ENCODE measurements at regions not wholly inside any gene's neighbourhood (a gene's known extent, or its start where the extent isn't known, plus 50 kb on each side); places are given as distances from the start of the nearest gene placed in this dataset.

DNA sequence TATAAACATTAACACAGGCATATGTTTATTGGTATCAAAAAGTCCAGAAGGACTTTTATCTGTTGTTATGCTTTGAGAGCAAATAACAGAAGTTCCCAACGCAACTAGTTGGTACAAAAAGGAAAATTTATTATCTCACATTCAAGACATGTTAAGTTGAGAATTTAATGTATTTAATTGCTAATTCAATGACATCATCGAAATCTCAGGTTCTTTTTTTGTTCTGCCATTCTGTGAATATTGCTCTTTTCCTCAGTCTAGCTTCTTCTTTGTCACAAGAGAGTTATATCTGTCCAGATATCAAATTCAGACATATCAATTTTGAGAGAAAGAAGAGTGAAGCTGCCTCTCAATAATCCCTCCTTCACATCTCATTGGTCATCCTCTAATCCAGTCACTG lies 307.6 kb upstream of the PCSK5 start:
- Histone ChIP-seq H3K4me3 (ENCODE audit: insufficient read depth, low read depth, low read length) (no peak overlapping the region), H4K20me1 (ENCODE audit: insufficient read depth, low read length) (no peaks in the 10 kb centered on the region), H3K9ac (ENCODE audit: low read depth, low read length) (no peak overlapping the region), H2BK15ac (ENCODE audit: low read depth, low read length) (no peak overlapping the region), H3K27ac (ENCODE audit: insufficient read depth, low read length) (no peak overlapping the region), H3K4me2 (ENCODE audit: low read depth, low read length) (no peak overlapping the region), H2BK20ac (ENCODE audit: low read depth, low read length) (no peak overlapping the region), H3K4ac (ENCODE audit: low read depth, low read length) (no peak overlapping the region), H4K8ac (ENCODE audit: low read depth in 2 of 2, low read length in 2 of 2) (no peak overlapping the region), H3K4me1 (ENCODE audit: control insufficient read depth, insufficient read depth, low read length) (no peaks in the 10 kb centered on the region), H2AFZ (replicated peaks; ENCODE audit: low read length, poor library complexity) (no peak overlapping the region), H2AK9ac (replicated peaks; ENCODE audit: low read depth, low read length, poor library complexity) (no peak overlapping the region), H4K5ac (ENCODE audit: low read depth, low read length) (no peak overlapping the region), H2BK5ac (ENCODE audit: low read depth, low read length, poor library complexity, severe bottlenecking) (no peak overlapping the region), H3K27me3 (ENCODE audit: control insufficient read depth, insufficient read depth, low read length) (no peaks in the 10 kb centered on the region), H3K14ac (replicated peaks; ENCODE audit: low read depth, low read length) (no peak overlapping the region), H3K9me3 (ENCODE audit: control insufficient read depth, insufficient read depth, low read length) (no peaks in the 10 kb centered on the region), H3K9me1 (ENCODE audit: insufficient read depth, low read length) (no peaks in the 10 kb centered on the region), H4K91ac (ENCODE audit: insufficient read depth, low read depth, low read length) (no peak overlapping the region), H2AK5ac (ENCODE audit: low read depth, low read length) (no peak overlapping the region), H2BK120ac (ENCODE audit: low read depth, low read length) (no peak overlapping the region), H3K18ac (ENCODE audit: low read depth, low read length) (no peak overlapping the region), H3K23ac (ENCODE audit: low read depth, low read length) (no peak overlapping the region), H3K56ac (ENCODE audit: extremely low read depth, insufficient read depth, low read length) (no peak overlapping the region), H3K36me3 (ENCODE audit: control insufficient read depth, insufficient read depth, low read length) (no peaks in the 10 kb centered on the region), H3K79me1 (ENCODE audit: low read depth in 1 of 2, low read length in 2 of 2) (no peaks in the 10 kb centered on the region)
- in situ Hi-C loops (cut with MboI; ENCODE audit: low sequenced_read_pairs), result no loop called here
- no peak for DNase-seq
- TF ChIP-seq BHLHE40 (IDR thresholded peaks at IDR 0.05; ENCODE audit: low read depth, low read length), result no peak
- no peak for TF ChIP-seq MAZ (IDR thresholded peaks at IDR 0.05; ENCODE audit: borderline replicate concordance, low read depth, low read length)
- no peak for TF ChIP-seq NFE2L2 (IDR thresholded peaks at IDR 0.05; ENCODE audit: low read depth, low read length)
- no peak for TF ChIP-seq MXI1 (IDR thresholded peaks at IDR 0.05; ENCODE audit: borderline replicate concordance, low read depth, low read length)
- no peak for TF ChIP-seq RAD21 (IDR thresholded peaks at IDR 0.05; ENCODE audit: low read length)
- no peak for TF ChIP-seq POLR2A (IDR thresholded peaks at IDR 0.05; ENCODE audit: low read depth, low read length)
- TF ChIP-seq CHD1 (IDR thresholded peaks at IDR 0.05; ENCODE audit: low read depth, low read length), result no peak
- TF ChIP-seq RCOR1 (IDR thresholded peaks at IDR 0.05; ENCODE audit: insufficient replicate concordance, low read length), result no peak
- no peak for TF ChIP-seq FOS (IDR thresholded peaks at IDR 0.05; ENCODE audit: low read depth, low read length)
- TF ChIP-seq ELK1 (IDR thresholded peaks at IDR 0.05; ENCODE audit: borderline replicate concordance, low read depth, low read length), result no peak
- TF ChIP-seq CEBPB (IDR thresholded peaks at IDR 0.05; ENCODE audit: low read depth, low read length), result no peak
- TF ChIP-seq MAFK (IDR thresholded peaks at IDR 0.05; ENCODE audit: low read depth, low read length), result no peak
- TF ChIP-seq, protein P1, sequence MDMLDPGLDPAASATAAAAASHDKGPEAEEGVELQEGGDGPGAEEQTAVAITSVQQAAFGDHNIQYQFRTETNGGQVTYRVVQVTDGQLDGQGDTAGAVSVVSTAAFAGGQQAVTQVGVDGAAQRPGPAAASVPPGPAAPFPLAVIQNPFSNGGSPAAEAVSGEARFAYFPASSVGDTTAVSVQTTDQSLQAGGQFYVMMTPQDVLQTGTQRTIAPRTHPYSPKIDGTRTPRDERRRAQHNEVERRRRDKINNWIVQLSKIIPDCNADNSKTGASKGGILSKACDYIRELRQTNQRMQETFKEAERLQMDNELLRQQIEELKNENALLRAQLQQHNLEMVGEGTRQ (IDR thresholded peaks at IDR 0.05; ENCODE audit: low read depth, low read length), result no peak
- TF ChIP-seq SMC3 (IDR thresholded peaks at IDR 0.05; ENCODE audit: low read depth, low read length), result no peak
- no peak for TF ChIP-seq RFX5 (IDR thresholded peaks at IDR 0.05; ENCODE audit: low read depth, low read length)
- no peak for TF ChIP-seq CTCF (conservative IDR thresholded peaks at IDR 0.05; ENCODE audit: low read depth, low read length)
- ChIA-PET POLR2A (ENCODE audit: unreplicated experiment) (no interaction called here), CTCF (no interaction called here)
- BruUV-seq (replicated peaks), result no TSS peak
- WGBS, 2 experiments (ENCODE audit: extremely low coverage in 2 of 2, insufficient read length in 1 of 2), result no CpG with 5 or more reads among the region's 2 CpGs
- dilution Hi-C loops (cut with HindIII; ENCODE audit: low sequenced_read_pairs, unreplicated experiment), result no loop called here
- intact Hi-C loops (cut with micrococcal nuclease), result no loop called here
- ATAC-seq (ENCODE audit: low read depth), result no peak
